Activated CD8-positive, alpha-beta T cell treated with anti-CD3 and anti-CD28 coated beads, Interleukin-2, amount 10 ng/mL, durations not matched to agents 7 days and 5 days (primary cell): ENCODE measurements at regions not wholly inside any gene's neighbourhood (a gene's known extent, or its start where the extent isn't known, plus 50 kb on each side); places are given as distances from the start of the nearest gene placed in this dataset.

Experiments used
- ATAC-seq: fragments of 150-1000 bp; cut with Tn5 transposase; one replicate; pipeline ENCODE4 v1.10.0; 2021; ENCODE audit warnings: moderate library complexity
- CTCF ChIA-PET: fragments of 350-600 bp; sonication (Branson Sonifier 250); formaldehyde crosslinking; loops from one replicate; lab custom pipeline; 2021; ENCODE audit warnings: antibody characterized with exemption; lab: Charles Lee
- POLR2A ChIA-PET: fragments of 350-600 bp; sonication (Branson Sonifier 250); formaldehyde crosslinking; loops from one replicate; lab custom pipeline; 2021; ENCODE audit warnings: antibody characterized with exemption; lab: Charles Lee
- DNase-seq: peaks from one replicate; pipeline ENCODE4 v3.0.0-alpha.2; 2020
- H3K27ac Mint-ChIP-seq: one replicate; pipeline ENCODE4 v1.8.0; 2021; ENCODE audit warnings: mild to moderate bottlenecking, mixed read lengths
- H3K27me3 Mint-ChIP-seq: one replicate; pipeline ENCODE4 v1.8.0; 2021; ENCODE audit warnings: low read depth, mixed read lengths
- H3K36me3 Mint-ChIP-seq: one replicate; pipeline ENCODE4 v1.8.0; 2021; ENCODE audit warnings: low read depth, mixed read lengths
- H3K4me1 Mint-ChIP-seq: one replicate; pipeline ENCODE4 v1.8.0; 2021; ENCODE audit warnings: low read depth, mixed read lengths
- H3K4me3 Mint-ChIP-seq: one replicate; pipeline ENCODE4 v1.8.0; 2021; ENCODE audit warnings: mild to moderate bottlenecking, mixed read lengths
- H3K9me3 Mint-ChIP-seq: one replicate; pipeline ENCODE4 v1.8.0; 2022; ENCODE audit warnings: mixed read lengths; ENCODE audit not compliant: insufficient read depth

GRCh38 chr11:122271745-122272144 lies 155.7 kb upstream of the BLID start:
- no peaks in the 10 kb centered on the region for H3K4me1 Mint-ChIP-seq
- DNase-seq: no peak
- CTCF ChIA-PET: no interaction called here
- no peaks in the 10 kb centered on the region for H3K9me3 Mint-ChIP-seq
- H3K36me3 Mint-ChIP-seq: no peaks in the 10 kb centered on the region
- H3K4me3 Mint-ChIP-seq: no peak overlapping the region
- peaks cover 2% of the 10 kb centered on the region for H3K27me3 Mint-ChIP-seq
- POLR2A ChIA-PET: no interaction called here
- ATAC-seq: no peak
- H3K27ac Mint-ChIP-seq: no peak overlapping the region

GRCh38 chr11:122271137-122271536 lies 155.1 kb upstream of the BLID start:
- POLR2A ChIA-PET: no interaction called here
- no peak for ATAC-seq
- H3K4me3 Mint-ChIP-seq: no peak overlapping the region

GRCh38 chr11:122270535-122270934 lies 154.5 kb upstream of the BLID start:
- DNase-seq: no peak
- Mint-ChIP-seq H3K4me3 (no peak overlapping the region), H3K27ac (no peak overlapping the region), H3K27me3 (peaks cover 2% of the 10 kb centered on the region), H3K4me1 (no peaks in the 10 kb centered on the region), H3K36me3 (no peaks in the 10 kb centered on the region), H3K9me3 (no peaks in the 10 kb centered on the region)
- POLR2A ChIA-PET: no interaction called here
- CTCF ChIA-PET: no interaction called here
- ATAC-seq: no peak

More at GRCh38 chr11:122271137-122271536, 155.1 kb upstream of the BLID start:
- Mint-ChIP-seq H3K9me3 (no peaks in the 10 kb centered on the region), H3K27ac (no peak overlapping the region), H3K36me3 (no peaks in the 10 kb centered on the region), H3K4me1 (no peaks in the 10 kb centered on the region), H3K27me3 (peaks cover 2% of the 10 kb centered on the region)
- CTCF ChIA-PET: no interaction called here
- DNase-seq: no peak

GRCh38 chr11:122269824-122270223 lies 153.8 kb upstream of the BLID start:
- Mint-ChIP-seq H3K27ac (no peak overlapping the region), H3K36me3 (no peaks in the 10 kb centered on the region), H3K4me3 (no peak overlapping the region), H3K9me3 (no peaks in the 10 kb centered on the region), H3K4me1 (no peaks in the 10 kb centered on the region), H3K27me3 (peaks cover 2% of the 10 kb centered on the region)
- ChIA-PET POLR2A (no interaction called here), CTCF (no interaction called here)
- ATAC-seq (no peak), DNase-seq (no peak)

GRCh38 chr11:122268601-122269130 lies 152.7 kb upstream of the BLID start:
- no peak for DNase-seq
- POLR2A ChIA-PET: no interaction called here

GRCh38 chr11:122267602-122268001 lies 151.6 kb upstream of the BLID start:
- no peak for ATAC-seq
- Mint-ChIP-seq H3K27me3 (peaks cover 2% of the 10 kb centered on the region), H3K27ac (no peak overlapping the region), H3K4me1 (no peaks in the 10 kb centered on the region), H3K4me3 (no peak overlapping the region), H3K9me3 (no peaks in the 10 kb centered on the region), H3K36me3 (no peaks in the 10 kb centered on the region)
- CTCF ChIA-PET: no interaction called here
- POLR2A ChIA-PET: no interaction called here
- DNase-seq: no peak

More at GRCh38 chr11:122268601-122269130, 152.7 kb upstream of the BLID start:
- Mint-ChIP-seq H3K4me3 (no peak overlapping the region), H3K27me3 (peaks cover 2% of the 10 kb centered on the region), H3K4me1 (no peaks in the 10 kb centered on the region), H3K36me3 (no peaks in the 10 kb centered on the region), H3K27ac (no peak overlapping the region), H3K9me3 (no peaks in the 10 kb centered on the region)
- CTCF ChIA-PET: no interaction called here
- ATAC-seq: no peak

GRCh38 chr11:122265981-122266380 lies 150.0 kb upstream of the BLID start:
- Mint-ChIP-seq H3K27me3 (peaks cover 2% of the 10 kb centered on the region), H3K27ac (no peak overlapping the region), H3K9me3 (no peaks in the 10 kb centered on the region), H3K36me3 (no peaks in the 10 kb centered on the region), H3K4me1 (no peaks in the 10 kb centered on the region), H3K4me3 (no peak overlapping the region)
- DNase-seq (no peak), ATAC-seq (no peak)
- ChIA-PET POLR2A (no interaction called here), CTCF (no interaction called here)

- Mint-ChIP-seq H3K9me3 (no peaks in the 10 kb centered on the region), H3K36me3 (no peaks in the 10 kb centered on the region), H3K4me1 (no peaks in the 10 kb centered on the region), H3K27ac (no peak overlapping the region), H3K27me3 (peaks cover 2% of the 10 kb centered on the region), H3K4me3 (no peak overlapping the region)
- no peak for DNase-seq
- no peak for ATAC-seq
- ChIA-PET CTCF (no interaction called here), POLR2A (no interaction called here)
These were observed 148.1 kb upstream of the BLID start for GRCh38 chr11:122264121-122264520.

GRCh38 chr11:122261546-122261945 lies 145.5 kb upstream of the BLID start:
- CTCF ChIA-PET: no interaction called here
- Mint-ChIP-seq H3K27ac (no peak overlapping the region), H3K9me3 (no peaks in the 10 kb centered on the region), H3K27me3 (no peaks in the 10 kb centered on the region), H3K4me1 (no peaks in the 10 kb centered on the region), H3K4me3 (no peak overlapping the region), H3K36me3 (no peaks in the 10 kb centered on the region)
- POLR2A ChIA-PET: no interaction called here
- DNase-seq (no peak), ATAC-seq (no peak)

- H3K27me3 Mint-ChIP-seq: no peaks in the 10 kb centered on the region
- ATAC-seq: no peak
- no peak overlapping the region for H3K27ac Mint-ChIP-seq
- DNase-seq: no peak
- no peaks in the 10 kb centered on the region for H3K36me3 Mint-ChIP-seq
- POLR2A ChIA-PET: interaction anchor here (0.6 kb wide), 1 partner anchor 9 kb away, joined by 3 read pairs; no protein-coding TSS in a partner anchor
- no peak overlapping the region for H3K4me3 Mint-ChIP-seq
- CTCF ChIA-PET: no interaction called here
- no peaks in the 10 kb centered on the region for H3K4me1 Mint-ChIP-seq
- no peaks in the 10 kb centered on the region for H3K9me3 Mint-ChIP-seq
These were observed 143.3 kb upstream of the BLID start for GRCh38 chr11:122259195-122259821.

GRCh38 chr11:122258446-122259194 lies 142.6 kb upstream of the BLID start:
- ChIA-PET CTCF (no interaction called here), POLR2A (interaction anchor here (0.6 kb wide), 1 partner anchor 8 kb away, joined by 3 read pairs; no protein-coding TSS in a partner anchor)
- no peaks in the 10 kb centered on the region for H3K4me1 Mint-ChIP-seq
- no peaks in the 10 kb centered on the region for H3K27me3 Mint-ChIP-seq
- H3K36me3 Mint-ChIP-seq: no peaks in the 10 kb centered on the region
- no peak overlapping the region for H3K27ac Mint-ChIP-seq
- ATAC-seq (no peak), DNase-seq (no peak)
- H3K4me3 Mint-ChIP-seq: no peak overlapping the region
- no peaks in the 10 kb centered on the region for H3K9me3 Mint-ChIP-seq

- H3K9me3 Mint-ChIP-seq: no peaks in the 10 kb centered on the region
- H3K27me3 Mint-ChIP-seq: no peaks in the 10 kb centered on the region
- no peak overlapping the region for H3K4me3 Mint-ChIP-seq
- no peak overlapping the region for H3K27ac Mint-ChIP-seq
- no peak for DNase-seq
- no peaks in the 10 kb centered on the region for H3K36me3 Mint-ChIP-seq
- ATAC-seq: no peak
- no peaks in the 10 kb centered on the region for H3K4me1 Mint-ChIP-seq
- ChIA-PET POLR2A (no interaction called here), CTCF (no interaction called here)
These were observed 137.7 kb upstream of the BLID start for GRCh38 chr11:122253589-122254231.
